HL-60 (cell line): ENCODE measurements at regions not wholly inside any gene's neighbourhood (a gene's known extent, or its start where the extent isn't known, plus 50 kb on each side); places are given as distances from the start of the nearest gene placed in this dataset.

ENCODE experiments used
- CTCF ChIP-seq: IDR thresholded peaks from one replicate; pipeline ENCODE4 v1.5.1; 2011; ENCODE audit warnings: low read length, control low read depth, inconsistent platforms; ENCODE audit not compliant: insufficient read depth
- GABPA ChIP-seq: IDR thresholded peaks from 2 replicates; pipeline ENCODE4 v1.6.1; 2012; ENCODE audit warnings: low read depth
- POLR2AphosphoS5 ChIP-seq: IDR thresholded peaks from 2 replicates; pipeline ENCODE4 v1.6.1; 2012; ENCODE audit warnings: low read depth
- REST ChIP-seq: IDR thresholded peaks from 2 replicates; pipeline ENCODE4 v1.6.1; 2012; ENCODE audit warnings: low read depth; ENCODE audit not compliant: insufficient replicate concordance

DNA sequence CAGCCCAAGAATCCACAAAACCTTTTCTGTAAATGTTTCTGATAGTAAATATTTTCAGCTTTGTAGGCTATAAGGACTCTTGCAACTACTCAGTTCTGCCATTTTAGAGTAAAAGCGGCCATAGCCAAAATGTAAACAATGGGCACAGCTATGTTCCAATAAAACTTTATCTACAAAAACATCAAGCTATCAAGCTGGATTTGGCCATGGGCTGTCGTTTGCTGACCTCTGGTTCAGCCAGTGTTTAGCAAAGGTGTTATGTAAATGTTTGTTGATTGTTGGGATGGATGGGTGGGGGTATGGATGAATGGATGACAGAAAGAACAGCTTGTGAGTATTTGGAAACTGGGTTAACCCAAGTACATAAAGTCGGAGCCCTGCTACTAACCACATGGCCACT lies 111.1 kb upstream of the VRK1 start:
- TF ChIP-seq CTCF: no peak
- TF ChIP-seq REST: no peak
- no peak for TF ChIP-seq POLR2AphosphoS5
- no peak for TF ChIP-seq GABPA
